GM12878 (cell line): ENCODE measurements at regions not wholly inside any gene's neighbourhood (a gene's known extent, or its start where the extent isn't known, plus 50 kb on each side); places are given as distances from the start of the nearest gene placed in this dataset.

Experiments used
- ATAC-seq: fragments of 200-7000 bp; cut with Tn5 transposase; 3 replicates; pipeline ENCODE4 v1.9.1; 2020; ENCODE audit warnings: mild to moderate bottlenecking, moderate library complexity
- BruUV-seq: library from RNA; stranded (reverse); fragments of 400-500 nt; replicated peaks from 2 replicates; lab custom pipeline; 2021; lab: Mats Ljungman, UMichigan
- CTCF ChIA-PET: fragments of 300-600 bp; sonication (Branson Sonifier 250); formaldehyde crosslinking; extraction: SDS; loops from one replicate; lab custom pipeline; 2021; ENCODE audit warnings: inconsistent platforms; lab: Yijun Ruan, JAX
- POLR2A ChIA-PET: fragments of 350-600 bp; formaldehyde crosslinking; extraction: SDS; loops from one replicate; lab custom pipeline; 2021; ENCODE audit warnings: inconsistent platforms; lab: Charles Lee
- RAD21 ChIA-PET: fragments of 300-600 bp; sonication (Branson Sonifier 250); formaldehyde crosslinking; loops from one replicate; lab custom pipeline; 2023; ENCODE audit warnings: antibody characterized with exemption; ENCODE audit not compliant: unreplicated experiment; lab: Charles Lee
- SMC1A ChIA-PET: fragments of 300-600 bp; sonication (Branson Sonifier 250); formaldehyde crosslinking; loops from one replicate; lab custom pipeline; 2023; ENCODE audit not compliant: unreplicated experiment, uncharacterized antibody; lab: Charles Lee
- DNase-seq: peaks from one replicate; pipeline ENCODE4 v3.0.0-alpha.2; 2011; ENCODE audit warnings: low read depth, low spot score
- FAIRE-seq: peaks from 3 replicates; lab custom pipeline; 2011; peaks lifted over from hg19 to GRCh38; lab: Jason Lieb, UNC
- H2AFZ ChIP-seq: 2 replicates; pipeline ENCODE4 v1.6.0; 2011; ENCODE audit warnings: low read depth, low read length, control low read depth; ENCODE audit not compliant: control insufficient read depth
- H3K27ac ChIP-seq: 2 replicates; pipeline ENCODE4 v1.5.1; 2011; ENCODE audit warnings: control low read depth; ENCODE audit not compliant: control insufficient read depth, insufficient read depth
- H3K27me3 ChIP-seq, 2 experiments: replicated peaks in 1 of 2; 2 replicates each; pipeline versions ENCODE4 v1.6.0 to v1.6.1; 2011; ENCODE audit warnings: low read length in 1 of 2; ENCODE audit not compliant: control insufficient read depth in 2 of 2, insufficient read depth in 2 of 2
- H3K36me3 ChIP-seq, 2 experiments: 2 replicates each; pipeline ENCODE4 v1.5.1; 2011; ENCODE audit warnings: low read length in 1 of 2; ENCODE audit not compliant: control insufficient read depth in 2 of 2, insufficient read depth in 2 of 2
- H3K4me1 ChIP-seq: 2 replicates; pipeline ENCODE4 v1.6.1; 2011; ENCODE audit warnings: mild to moderate bottlenecking, low read length, moderate library complexity, mixed read lengths; ENCODE audit not compliant: control insufficient read depth, insufficient read depth
- H3K4me2 ChIP-seq: 2 replicates; pipeline ENCODE4 v1.6.0; 2011; ENCODE audit warnings: control low read depth; ENCODE audit not compliant: control insufficient read depth, insufficient read depth
- H3K4me3 ChIP-seq: fragments of 200-600 bp; sonication (generic); 2 replicates; pipeline ENCODE4 v1.5.1; 2016
- H3K79me2 ChIP-seq: 2 replicates; pipeline ENCODE4 v1.6.0; 2011; ENCODE audit warnings: low read length; ENCODE audit not compliant: control insufficient read depth, insufficient read depth
- H3K9ac ChIP-seq: 2 replicates; pipeline ENCODE4 v1.8.0; 2011; ENCODE audit warnings: low read length, control low read depth, mixed read lengths; ENCODE audit not compliant: control insufficient read depth, insufficient read depth
- H3K9me3 ChIP-seq: replicated peaks from 3 replicates; pipeline ENCODE4 v1.5.1; 2011; ENCODE audit warnings: mild to moderate bottlenecking, low read length; ENCODE audit not compliant: control insufficient read depth, insufficient read depth
- H4K20me1 ChIP-seq: 2 replicates; pipeline ENCODE4 v1.6.0; 2011; ENCODE audit not compliant: control insufficient read depth, insufficient read depth
- BMI1 ChIP-seq: fragments of 450-650 bp; IDR thresholded peaks from 2 replicates; pipeline ENCODE4 v1.6.1; 2016; ENCODE audit warnings: mild to moderate bottlenecking, moderate library complexity, borderline replicate concordance
- CBX3 ChIP-seq: fragments of 200-600 bp; sonication (generic); IDR thresholded peaks from 2 replicates; pipeline ENCODE4 v1.6.1; 2016; ENCODE audit warnings: low read depth, borderline replicate concordance
- EGR1 ChIP-seq, 2 experiments: IDR thresholded peaks; 1 replicate in 1 of 2; 2 replicates in 1 of 2; pipeline ENCODE4 v1.6.1; 2011 to 2012; ENCODE audit warnings: low read depth in 2 of 2, low read length in 2 of 2, borderline replicate concordance in 1 of 2, mild to moderate bottlenecking in 1 of 2, moderate library complexity in 1 of 2
- MYB ChIP-seq: fragments of 150-350 bp; IDR thresholded peaks from 2 replicates; pipeline ENCODE4 v1.6.1; 2014; ENCODE audit warnings: mild to moderate bottlenecking, low read depth, low read length, borderline replicate concordance
- ZNF384 ChIP-seq: IDR thresholded peaks from 2 replicates; pipeline ENCODE4 v1.6.1; 2012; ENCODE audit warnings: low read depth, mild to moderate bottlenecking, low read length, improper control_type of control experiment, borderline replicate concordance
- WGBS: methylation state at CpG from one replicate; pipeline ENCODE4 v1.1.6; 2016; ENCODE audit warnings: low lambda C conversion rate; ENCODE audit not compliant: insufficient replicate concordance, insufficient coverage; ENCODE audit errors: missing lambda C conversion rate; 5-methylcytosine and 5-hydroxymethylcytosine counted together
- in situ Hi-C: fragments of 300-500 bp; cut with MboI; formaldehyde crosslinking; loops from 9 replicates; pipeline ENCODE4 v1.14.3; 2018; ENCODE audit warnings: mixed read lengths
- intact Hi-C: fragments of 100-400 bp; cut with micrococcal nuclease; formaldehyde crosslinking; loops from one replicate; pipeline ENCODE4 v1.14.2; 2022; ENCODE audit not compliant: unreplicated experiment
- TF ChIP-seq, protein P1 (sequence below): fragments of 450-650 bp; IDR thresholded peaks from 2 replicates; pipeline ENCODE4 v1.6.1; 2017; ENCODE audit warnings: mild to moderate bottlenecking, moderate library complexity

GRCh38 chr1:232318143-232318542 is 311.8 kb downstream of the SIPA1L2 start:
- ChIA-PET POLR2A (no interaction called here), SMC1A (no interaction called here), RAD21 (no interaction called here), CTCF (no interaction called here)
- intact Hi-C loops (no loop called here), in situ Hi-C loops (no loop called here)
- no peak for ATAC-seq
- Histone ChIP-seq H3K4me2 (no peak overlapping the region), H3K27ac (no peak overlapping the region), H3K4me1 (no peaks in the 10 kb centered on the region), H3K36me3 (no peaks in the 10 kb centered on the region), H3K79me2 (no peaks in the 10 kb centered on the region), H3K4me3 (no peak overlapping the region), H2AFZ (no peak overlapping the region), H3K9ac (no peak overlapping the region), H3K27me3 (no peaks in the 10 kb centered on the region), H4K20me1 (no peaks in the 10 kb centered on the region), H3K9me3 (no peaks in the 10 kb centered on the region)
- FAIRE-seq: no peak
- BruUV-seq: no TSS peak
- no peak for DNase-seq
- TF ChIP-seq, protein P1, sequence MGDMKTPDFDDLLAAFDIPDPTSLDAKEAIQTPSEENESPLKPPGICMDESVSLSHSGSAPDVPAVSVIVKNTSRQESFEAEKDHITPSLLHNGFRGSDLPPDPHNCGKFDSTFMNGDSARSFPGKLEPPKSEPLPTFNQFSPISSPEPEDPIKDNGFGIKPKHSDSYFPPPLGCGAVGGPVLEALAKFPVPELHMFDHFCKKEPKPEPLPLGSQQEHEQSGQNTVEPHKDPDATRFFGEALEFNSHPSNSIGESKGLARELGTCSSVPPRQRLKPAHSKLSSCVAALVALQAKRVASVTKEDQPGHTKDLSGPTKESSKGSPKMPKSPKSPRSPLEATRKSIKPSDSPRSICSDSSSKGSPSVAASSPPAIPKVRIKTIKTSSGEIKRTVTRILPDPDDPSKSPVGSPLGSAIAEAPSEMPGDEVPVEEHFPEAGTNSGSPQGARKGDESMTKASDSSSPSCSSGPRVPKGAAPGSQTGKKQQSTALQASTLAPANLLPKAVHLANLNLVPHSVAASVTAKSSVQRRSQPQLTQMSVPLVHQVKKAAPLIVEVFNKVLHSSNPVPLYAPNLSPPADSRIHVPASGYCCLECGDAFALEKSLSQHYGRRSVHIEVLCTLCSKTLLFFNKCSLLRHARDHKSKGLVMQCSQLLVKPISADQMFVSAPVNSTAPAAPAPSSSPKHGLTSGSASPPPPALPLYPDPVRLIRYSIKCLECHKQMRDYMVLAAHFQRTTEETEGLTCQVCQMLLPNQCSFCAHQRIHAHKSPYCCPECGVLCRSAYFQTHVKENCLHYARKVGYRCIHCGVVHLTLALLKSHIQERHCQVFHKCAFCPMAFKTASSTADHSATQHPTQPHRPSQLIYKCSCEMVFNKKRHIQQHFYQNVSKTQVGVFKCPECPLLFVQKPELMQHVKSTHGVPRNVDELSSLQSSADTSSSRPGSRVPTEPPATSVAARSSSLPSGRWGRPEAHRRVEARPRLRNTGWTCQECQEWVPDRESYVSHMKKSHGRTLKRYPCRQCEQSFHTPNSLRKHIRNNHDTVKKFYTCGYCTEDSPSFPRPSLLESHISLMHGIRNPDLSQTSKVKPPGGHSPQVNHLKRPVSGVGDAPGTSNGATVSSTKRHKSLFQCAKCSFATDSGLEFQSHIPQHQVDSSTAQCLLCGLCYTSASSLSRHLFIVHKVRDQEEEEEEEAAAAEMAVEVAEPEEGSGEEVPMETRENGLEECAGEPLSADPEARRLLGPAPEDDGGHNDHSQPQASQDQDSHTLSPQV: no peak
- TF ChIP-seq ZNF384: no peak
- no peak for TF ChIP-seq EGR1 (IDR thresholded peaks at IDR 0.05; ENCODE audit: borderline replicate concordance in 1 of 2, low read depth in 2 of 2, low read length in 2 of 2)
- TF ChIP-seq BMI1: no peak
- no peak for TF ChIP-seq MYB
- no peak for TF ChIP-seq CBX3
- WGBS: 10% methylated on average over 2 of the region's 2 CpGs
